HCT116 (cell line): ENCODE measurements at regions not wholly inside any gene's neighbourhood (a gene's known extent, or its start where the extent isn't known, plus 50 kb on each side); places are given as distances from the start of the nearest gene placed in this dataset.

Experiments
- ATAC-seq: fragments of 200-7000 bp; cut with Tn5 transposase; 2 replicates; pipeline ENCODE4 v1.9.1; 2020; ENCODE audit warnings: mild to moderate bottlenecking, moderate library complexity
- BruUV-seq: library from RNA; stranded (reverse); fragments of 400-500 nt; replicated peaks from 2 replicates; lab custom pipeline; 2021; lab: Mats Ljungman, UMichigan
- CTCF ChIA-PET: fragments of 300-600 bp; sonication (Branson Sonifier 250); formaldehyde crosslinking; loops from one replicate; lab custom pipeline; 2021; ENCODE audit warnings: antibody characterized with exemption; lab: Charles Lee
- POLR2A ChIA-PET: fragments of 300-600, 350-600 bp; sonication (Branson Sonifier 250); formaldehyde crosslinking; loops from one replicate; lab custom pipeline; 2021; ENCODE audit warnings: antibody characterized with exemption; lab: Charles Lee
- RAD21 ChIA-PET, 2 experiments: fragments of 300-600 bp; sonication (Branson Sonifier 250); formaldehyde crosslinking; loops; one replicate each; lab custom pipeline; 2023; ENCODE audit warnings: low total read pairs in 2 of 2; ENCODE audit not compliant: uncharacterized antibody in 2 of 2, unreplicated experiment in 2 of 2, low non-redundant PET in 1 of 2; lab: Charles Lee
- DNase-seq: peaks from one replicate; pipeline ENCODE4 v3.0.0-alpha.2; 2010; ENCODE audit warnings: low read depth, low spot score
- H2AFZ ChIP-seq: fragments of 200-600 bp; shearing (Covaris generic), sonication (generic); 2 replicates; pipeline ENCODE4 v1.6.1; 2017; ENCODE audit warnings: low read depth, mixed run types, mixed read lengths, antibody characterized with exemption, low read length; ENCODE audit not compliant: poor library complexity, severe bottlenecking
- H3K27ac ChIP-seq: 2 replicates; pipeline ENCODE4 v1.5.1; 2012; ENCODE audit warnings: low read depth, low read length
- H3K27me3 ChIP-seq: fragments of 200-600 bp; sonication (generic); 2 replicates; pipeline ENCODE4 v1.6.1; 2016; ENCODE audit warnings: mixed run types, low read length, mixed read lengths; ENCODE audit not compliant: insufficient read depth
- H3K36me3 ChIP-seq, 2 experiments: fragments of 200-500 bp in 1 of 2; fragments of 200-600 bp in 1 of 2; sonication (Bioruptor generic) in 1 of 2; sonication (generic) in 1 of 2; 2 replicates each; pipeline versions ENCODE4 v1.5.1 to v1.6.1; 2014 to 2016; ENCODE audit warnings: low read length in 2 of 2, inconsistent platforms in 1 of 2, mixed read lengths in 1 of 2, mixed run types in 1 of 2; ENCODE audit not compliant: insufficient read depth in 2 of 2, control insufficient read depth in 1 of 2
- H3K4me1 ChIP-seq, 2 experiments: fragments of 200-600 bp in 1 of 2; sonication (generic) in 1 of 2; 2 replicates each; pipeline versions ENCODE4 v1.5.1 to v1.6.1; 2012 to 2017; ENCODE audit warnings: low read length in 2 of 2, inconsistent platforms in 1 of 2, mild to moderate bottlenecking in 1 of 2, mixed read lengths in 1 of 2, mixed run types in 1 of 2, moderate library complexity in 1 of 2; ENCODE audit not compliant: insufficient read depth in 2 of 2, control insufficient read depth in 1 of 2
- H3K4me2 ChIP-seq: fragments of 200-600 bp; sonication (generic); 2 replicates; pipeline ENCODE4 v1.6.1; 2017; ENCODE audit warnings: mixed run types, low read length, mixed read lengths
- H3K4me3 ChIP-seq, 2 experiments: fragments of 200-600 bp in 1 of 2; sonication (generic) in 1 of 2; replicated peaks in 1 of 2; 2 replicates each; pipeline ENCODE4 v1.5.1; 2011 to 2016; ENCODE audit warnings: low read length in 2 of 2, control low read depth in 1 of 2, low read depth in 1 of 2, mild to moderate bottlenecking in 1 of 2, mixed read lengths in 1 of 2, mixed run types in 1 of 2
- H3K79me2 ChIP-seq: fragments of 200-600 bp; sonication (generic); 2 replicates; pipeline ENCODE4 v1.6.1; 2017; ENCODE audit warnings: mild to moderate bottlenecking, mixed run types, low read length, moderate library complexity, mixed read lengths; ENCODE audit not compliant: insufficient read depth
- H3K9ac ChIP-seq: fragments of 200-600 bp; sonication (generic); 2 replicates; pipeline ENCODE4 v1.6.1; 2016; ENCODE audit warnings: low read length, mixed read lengths
- H3K9me2 ChIP-seq: fragments of 200-600 bp; sonication (generic), shearing (Covaris generic); 2 replicates; pipeline ENCODE4 v1.6.1; 2017; ENCODE audit warnings: mixed run types, mild to moderate bottlenecking, moderate library complexity; ENCODE audit not compliant: insufficient read depth
- H3K9me3 ChIP-seq, 2 experiments: fragments of 200-500 bp in 1 of 2; fragments of 200-600 bp in 1 of 2; sonication (Bioruptor generic) in 1 of 2; sonication (generic) in 1 of 2; 2 replicates each; pipeline ENCODE4 v1.6.1; 2014 to 2017; ENCODE audit warnings: low read length in 2 of 2, mixed read lengths in 2 of 2, inconsistent platforms in 1 of 2, low read depth in 1 of 2, mild to moderate bottlenecking in 1 of 2, mixed run types in 1 of 2, moderate library complexity in 1 of 2; ENCODE audit not compliant: control insufficient read depth in 1 of 2, insufficient read depth in 1 of 2
- H4K20me1 ChIP-seq: fragments of 200-600 bp; sonication (generic), shearing (Covaris generic); 2 replicates; pipeline ENCODE4 v1.6.1; 2017; ENCODE audit warnings: mixed run types, mild to moderate bottlenecking, moderate library complexity; ENCODE audit not compliant: insufficient read depth
- CBX3 ChIP-seq: IDR thresholded peaks from 2 replicates; pipeline ENCODE4 v1.6.1; 2012; ENCODE audit warnings: low read depth
- CEBPB ChIP-seq: IDR thresholded peaks from 2 replicates; pipeline ENCODE4 v1.6.1; 2012; ENCODE audit warnings: low read depth
- EZH2 ChIP-seq: fragments of 200-600 bp; sonication (generic); IDR thresholded peaks from 2 replicates; pipeline ENCODE4 v1.6.1; 2017; ENCODE audit warnings: antibody characterized with exemption, mixed run types
- MAX ChIP-seq: IDR thresholded peaks from 2 replicates; pipeline ENCODE4 v1.6.1; 2012
- POLR2AphosphoS5 ChIP-seq: IDR thresholded peaks from 2 replicates; pipeline ENCODE4 v1.6.1; 2011; ENCODE audit warnings: mild to moderate bottlenecking, low read depth, low read length, moderate library complexity
- RAD21 ChIP-seq: IDR thresholded peaks from 2 replicates; pipeline ENCODE4 v1.6.1; 2012; ENCODE audit warnings: low read depth, mild to moderate bottlenecking
- REST ChIP-seq: IDR thresholded peaks from 2 replicates; pipeline ENCODE4 v1.6.1; 2012; ENCODE audit warnings: low read depth
- SIN3A ChIP-seq: IDR thresholded peaks from 2 replicates; pipeline ENCODE4 v1.6.1; 2012; ENCODE audit warnings: low read depth
- TCF7L2 ChIP-seq: IDR thresholded peaks from 2 replicates; pipeline ENCODE4 v1.7.0; 2011; ENCODE audit warnings: borderline replicate concordance, inconsistent platforms; ENCODE audit not compliant: insufficient read depth, insufficient read length; ENCODE audit errors: extremely low read depth
- YY1 ChIP-seq: IDR thresholded peaks from 2 replicates; pipeline ENCODE4 v1.6.1; 2011; ENCODE audit warnings: low read length, low read depth, moderate library complexity, mild to moderate bottlenecking; ENCODE audit not compliant: insufficient replicate concordance; ENCODE audit errors: extremely low read depth
- intact Hi-C: fragments of 100-400 bp; cut with micrococcal nuclease; formaldehyde crosslinking; loops from 2 replicates; pipeline ENCODE4 v1.10.0; 2022
- TF ChIP-seq, protein P1 (sequence below), 3 experiments: fragments of 200-600 bp in 1 of 3; sonication (generic) in 1 of 3; IDR thresholded peaks in 2 of 3; conservative IDR thresholded peaks in 1 of 3; 2 replicates each; pipeline ENCODE4 v1.5.1; 2012 to 2017; ENCODE audit warnings: low read depth in 2 of 3, low read length in 2 of 3, antibody characterized with exemption in 1 of 3, borderline replicate concordance in 1 of 3, control low read depth in 1 of 3, mild to moderate bottlenecking in 1 of 3, mixed read lengths in 1 of 3, mixed run types in 1 of 3, moderate library complexity in 1 of 3; ENCODE audit not compliant: insufficient read depth in 1 of 3

- ATAC-seq (no peak), DNase-seq (no peak)
- H4K20me1 ChIP-seq = no peaks in the 10 kb centered on the region
- H3K9me3 ChIP-seq = no peaks in the 10 kb centered on the region; a peak in 1 of 4 replicates
- no peaks in the 10 kb centered on the region for H3K9me2 ChIP-seq
- H3K27me3 ChIP-seq = no peaks in the 10 kb centered on the region
- RAD21 ChIA-PET = no interaction called here
- no peak overlapping the region for H3K4me2 ChIP-seq
- H3K27ac ChIP-seq = no peak overlapping the region
- no peak overlapping the region for H3K9ac ChIP-seq
- H3K36me3 ChIP-seq = no peaks in the 10 kb centered on the region
- no peak overlapping the region for H3K4me3 ChIP-seq
- CTCF ChIA-PET = no interaction called here
- no peaks in the 10 kb centered on the region for H3K79me2 ChIP-seq
- no TSS peak for BruUV-seq
- TF ChIP-seq TCF7L2 = no peak
- no peak for TF ChIP-seq EZH2
- TF ChIP-seq SIN3A = no peak
- no peak overlapping the region for H2AFZ ChIP-seq
- POLR2A ChIA-PET = no interaction called here
- peaks cover 5 to 13% of the 10 kb centered on the region in 2 experiments for H3K4me1 ChIP-seq
- intact Hi-C loops = no loop called here
These were observed 99.6 kb downstream of the FAM53A start for GRCh38 chr4:1584498-1584897.

DNA sequence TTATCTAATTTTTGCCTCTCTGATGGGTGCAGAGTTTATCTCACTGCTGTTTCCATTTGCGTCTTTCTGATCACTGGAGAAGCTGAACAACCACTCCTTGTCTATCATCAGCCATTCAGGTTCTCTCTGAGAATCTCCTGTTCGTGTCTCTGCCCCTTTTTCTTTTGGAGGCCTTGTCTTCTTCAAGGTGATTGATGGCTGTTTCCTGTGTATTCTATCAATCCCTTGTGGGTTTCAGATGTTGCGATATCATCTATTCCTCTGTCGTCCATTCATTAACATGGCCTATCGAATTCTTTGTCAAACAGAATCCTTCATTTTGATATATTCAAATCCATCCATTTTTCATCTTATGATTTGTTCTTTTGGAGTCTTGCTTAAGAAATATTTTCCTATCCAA is 100.3 kb downstream of the FAM53A start:
- no TSS peak for BruUV-seq

More for the DNA sequence above, 100.3 kb downstream of the FAM53A start:
- H2AFZ ChIP-seq = no peak overlapping the region
- H3K4me1 ChIP-seq = peaks cover 5 to 16% of the 10 kb centered on the region in 2 experiments
- no peak overlapping the region for H3K9ac ChIP-seq
- H3K27me3 ChIP-seq = no peaks in the 10 kb centered on the region
- TF ChIP-seq CEBPB = no peak
- TF ChIP-seq CBX3 = no peak
- TF ChIP-seq, protein P1, sequence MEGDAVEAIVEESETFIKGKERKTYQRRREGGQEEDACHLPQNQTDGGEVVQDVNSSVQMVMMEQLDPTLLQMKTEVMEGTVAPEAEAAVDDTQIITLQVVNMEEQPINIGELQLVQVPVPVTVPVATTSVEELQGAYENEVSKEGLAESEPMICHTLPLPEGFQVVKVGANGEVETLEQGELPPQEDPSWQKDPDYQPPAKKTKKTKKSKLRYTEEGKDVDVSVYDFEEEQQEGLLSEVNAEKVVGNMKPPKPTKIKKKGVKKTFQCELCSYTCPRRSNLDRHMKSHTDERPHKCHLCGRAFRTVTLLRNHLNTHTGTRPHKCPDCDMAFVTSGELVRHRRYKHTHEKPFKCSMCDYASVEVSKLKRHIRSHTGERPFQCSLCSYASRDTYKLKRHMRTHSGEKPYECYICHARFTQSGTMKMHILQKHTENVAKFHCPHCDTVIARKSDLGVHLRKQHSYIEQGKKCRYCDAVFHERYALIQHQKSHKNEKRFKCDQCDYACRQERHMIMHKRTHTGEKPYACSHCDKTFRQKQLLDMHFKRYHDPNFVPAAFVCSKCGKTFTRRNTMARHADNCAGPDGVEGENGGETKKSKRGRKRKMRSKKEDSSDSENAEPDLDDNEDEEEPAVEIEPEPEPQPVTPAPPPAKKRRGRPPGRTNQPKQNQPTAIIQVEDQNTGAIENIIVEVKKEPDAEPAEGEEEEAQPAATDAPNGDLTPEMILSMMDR (IDR thresholded peaks at IDR 0.05 in 2 of 3, conservative IDR thresholded peaks at IDR 0.05 in 1 of 3; ENCODE audit: borderline replicate concordance in 1 of 3, insufficient read depth in 1 of 3, low read depth in 2 of 3, low read length in 2 of 3) = no peak
- TF ChIP-seq REST = no peak
- TF ChIP-seq MAX = no peak
- TF ChIP-seq EZH2 = no peak
- no peak for TF ChIP-seq POLR2AphosphoS5
- TF ChIP-seq YY1 = no peak
- TF ChIP-seq RAD21 = no peak
- intact Hi-C loops = no loop called here
- no peak for DNase-seq
- H3K4me2 ChIP-seq = no peak overlapping the region
- no peak overlapping the region for H3K4me3 ChIP-seq
- H3K9me3 ChIP-seq = no peaks in the 10 kb centered on the region; a peak in 1 of 4 replicates
- H3K36me3 ChIP-seq = no peaks in the 10 kb centered on the region
- H3K27ac ChIP-seq = no peak overlapping the region
- ChIA-PET CTCF (no interaction called here), POLR2A (no interaction called here), RAD21 (no interaction called here)
- H3K79me2 ChIP-seq = no peaks in the 10 kb centered on the region
- no peaks in the 10 kb centered on the region for H3K9me2 ChIP-seq
- ATAC-seq = no peak
- H4K20me1 ChIP-seq = no peaks in the 10 kb centered on the region
